Glomerular visceral epithelial cell (primary cell): ENCODE measurements at regions not wholly inside any gene's neighbourhood (a gene's known extent, or its start where the extent isn't known, plus 50 kb on each side); places are given as distances from the start of the nearest gene placed in this dataset.

ENCODE experiments used
- DNase-seq: peaks from one replicate; pipeline ENCODE4 v3.0.0-alpha.2; 2016; ENCODE audit errors: extremely low spot score

DNA sequence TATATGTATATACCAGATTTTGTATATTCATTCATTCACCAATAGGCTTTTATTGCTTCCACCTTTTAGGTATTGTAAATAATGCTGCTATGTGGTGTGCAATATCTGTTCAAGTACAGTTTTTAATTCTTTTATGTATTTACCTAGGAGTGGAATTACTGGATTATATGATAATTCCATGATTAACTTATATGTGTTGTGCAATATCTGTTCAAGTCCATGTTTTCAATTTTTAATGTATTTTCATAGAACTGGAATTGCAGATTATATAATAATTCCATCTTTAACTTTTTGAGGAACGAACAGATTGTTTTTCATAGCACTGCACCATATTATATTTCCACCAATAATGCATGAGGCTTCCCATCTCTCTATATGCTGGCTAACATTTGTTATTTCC is 50.6 kb upstream of the L3MBTL4 start:
- DNase-seq: no peak

GRCh38 chr18:6476190-6476589 is 61.5 kb upstream of the L3MBTL4 start:
- DNase-seq: no peak

- no peak for DNase-seq
These were observed 62.2 kb upstream of the L3MBTL4 start for GRCh38 chr18:6476880-6477279.

GRCh38 chr18:6478121-6478520 is 63.4 kb upstream of the L3MBTL4 start:
- DNase-seq: no peak

DNA sequence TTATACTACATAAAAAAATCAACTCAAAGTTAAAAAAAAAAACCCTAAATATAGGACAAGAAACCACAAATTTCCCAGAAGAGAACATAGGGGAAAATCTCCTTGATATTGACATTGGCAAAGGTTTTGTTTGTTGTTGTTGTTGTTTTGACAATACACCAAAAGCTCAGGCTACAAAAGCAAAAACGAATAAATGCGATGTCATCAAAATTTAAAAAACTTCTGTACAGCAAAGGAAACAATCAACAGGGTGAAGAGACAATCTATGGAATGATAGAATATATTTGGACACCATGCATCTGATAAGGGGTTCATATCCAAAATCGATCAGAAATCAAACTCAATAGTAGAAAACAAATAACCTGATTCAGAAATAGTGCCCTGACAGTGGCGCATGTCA is 65.0 kb upstream of the L3MBTL4 start:
- no peak for DNase-seq

DNA sequence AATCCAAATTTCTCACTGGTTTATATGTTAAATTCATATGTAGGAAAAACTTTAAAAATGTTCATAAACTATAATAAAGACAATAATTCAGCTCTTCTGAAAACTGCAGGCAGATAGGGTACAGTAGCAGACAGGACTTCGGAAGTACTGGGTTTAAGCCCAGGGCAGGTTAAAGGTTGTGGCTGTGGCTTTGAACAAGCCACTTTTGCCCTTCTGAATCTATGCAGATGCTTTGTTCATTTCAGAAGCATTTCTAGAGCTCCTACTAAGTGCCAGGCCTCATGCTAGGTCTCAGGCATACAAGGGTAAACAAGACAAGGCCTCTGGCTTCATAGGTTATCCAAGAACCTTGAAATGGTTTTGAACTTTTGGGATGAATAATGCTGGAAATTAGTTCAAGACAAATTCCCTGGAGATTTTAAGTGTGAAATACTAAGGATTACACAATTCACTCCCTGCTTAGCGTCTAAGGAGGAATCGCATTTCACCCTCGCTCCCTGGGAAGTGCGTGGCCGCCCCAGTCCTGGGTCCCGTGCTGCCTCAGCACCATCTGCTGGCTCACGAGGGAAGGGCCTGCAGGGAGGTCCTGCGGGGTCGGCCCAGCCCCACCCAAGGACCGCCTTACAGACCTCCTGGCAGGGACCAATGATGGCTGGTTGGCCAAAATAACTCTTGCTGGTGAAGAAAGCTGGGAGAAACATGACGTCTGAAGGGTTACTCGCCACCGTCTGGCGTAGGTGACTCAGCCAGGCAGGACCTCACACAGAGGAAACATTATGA is 67.7 kb upstream of the L3MBTL4 start:
- peak; percentile 21 for DNase-seq

- DNase-seq: no peak
These were observed 69.9 kb upstream of the L3MBTL4 start for GRCh38 chr18:6484659-6485058.

DNA sequence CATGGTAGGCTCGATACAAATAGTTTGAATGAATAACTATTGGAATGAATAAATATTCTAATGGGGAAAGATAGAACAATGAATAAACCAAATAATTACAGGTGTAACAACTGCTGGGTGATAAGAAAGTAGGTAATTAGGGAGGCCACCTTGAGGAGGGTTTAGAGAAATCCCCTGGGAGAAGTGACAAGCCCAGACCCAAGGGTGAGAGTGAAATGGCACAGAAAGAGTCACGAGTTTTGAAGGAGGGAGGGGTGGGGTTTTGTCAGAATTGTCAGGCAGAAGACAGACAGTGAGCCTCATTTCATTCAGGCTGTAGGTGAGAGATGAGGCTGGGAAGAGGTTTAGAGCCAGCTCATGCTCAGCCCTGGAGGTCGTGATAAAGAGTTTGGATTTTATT is 71.6 kb upstream of the L3MBTL4 start:
- no peak for DNase-seq

DNA sequence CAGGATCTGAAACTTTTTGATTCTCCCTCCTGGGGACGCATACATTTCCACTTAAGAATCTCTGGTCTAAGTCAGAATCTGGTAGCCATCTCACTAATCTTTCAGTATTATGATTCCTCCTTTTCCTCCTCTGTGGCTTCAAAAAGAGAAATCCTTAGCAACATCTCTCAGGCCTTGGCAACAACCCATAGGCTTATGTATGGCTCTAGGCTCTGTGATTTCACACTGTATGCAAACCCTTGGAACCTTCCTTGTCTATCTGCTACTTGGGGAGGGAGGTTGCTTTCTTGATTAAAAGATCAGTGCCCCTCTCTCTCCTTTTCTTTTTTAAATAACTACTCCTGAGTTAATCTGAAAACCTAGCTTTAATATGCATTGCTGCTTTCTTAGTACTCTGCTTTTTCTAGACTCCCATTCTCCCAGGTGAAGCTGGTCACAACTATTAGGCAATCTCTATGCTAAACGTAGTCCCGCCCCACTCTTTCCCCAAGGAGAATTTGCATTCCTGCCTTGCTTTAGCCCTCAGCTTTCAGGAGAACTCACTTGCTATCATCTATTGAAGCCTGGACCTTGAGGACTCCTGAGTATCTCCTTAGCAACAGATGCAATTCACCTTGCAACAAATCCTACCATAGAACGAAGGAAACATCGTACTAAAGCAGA is 72.2 kb upstream of the L3MBTL4 start:
- DNase-seq: no peak

- no peak for DNase-seq
These were observed 73.3 kb upstream of the L3MBTL4 start for GRCh38 chr18:6487968-6488367.

DNA sequence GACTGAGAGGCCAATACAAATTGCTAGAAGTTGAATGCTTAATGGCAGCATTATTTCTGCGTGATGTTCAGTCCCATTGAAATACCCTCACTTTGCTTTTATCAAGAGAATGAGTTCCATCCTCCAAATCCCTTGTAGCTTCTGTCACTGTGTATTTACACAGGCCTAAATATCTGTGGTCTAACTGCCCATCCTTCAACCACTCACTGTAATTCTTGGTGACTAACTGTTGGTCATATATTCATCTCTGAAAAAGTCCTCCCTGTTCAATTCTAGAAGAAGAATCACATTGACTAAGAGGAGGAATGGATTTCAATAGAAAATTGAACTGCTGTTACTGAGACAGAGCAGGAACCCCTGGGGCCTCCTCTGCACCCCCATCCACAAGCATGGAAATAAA is 74.2 kb upstream of the L3MBTL4 start:
- DNase-seq: no peak

DNA sequence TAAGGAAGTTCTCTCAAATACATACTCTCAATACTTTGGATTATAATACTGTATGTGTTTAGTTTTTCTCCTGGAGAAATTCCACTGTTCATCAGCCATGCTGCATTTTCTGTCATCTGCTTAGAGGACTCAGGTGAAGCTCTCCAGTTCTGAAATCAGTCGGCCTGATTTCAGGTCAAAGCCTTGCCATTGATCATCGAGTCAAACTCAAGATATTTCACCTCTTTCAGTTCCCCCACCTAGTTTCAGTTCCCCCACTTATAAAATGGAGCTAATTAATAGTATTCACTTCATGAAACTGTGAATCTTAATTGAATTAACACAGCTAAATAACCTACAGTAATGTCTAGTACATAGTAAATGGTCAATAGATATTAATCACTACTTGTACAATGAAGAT is 75.3 kb upstream of the L3MBTL4 start:
- DNase-seq: no peak

GRCh38 chr18:6493194-6493593 is 78.5 kb upstream of the L3MBTL4 start:
- DNase-seq: no peak

DNA sequence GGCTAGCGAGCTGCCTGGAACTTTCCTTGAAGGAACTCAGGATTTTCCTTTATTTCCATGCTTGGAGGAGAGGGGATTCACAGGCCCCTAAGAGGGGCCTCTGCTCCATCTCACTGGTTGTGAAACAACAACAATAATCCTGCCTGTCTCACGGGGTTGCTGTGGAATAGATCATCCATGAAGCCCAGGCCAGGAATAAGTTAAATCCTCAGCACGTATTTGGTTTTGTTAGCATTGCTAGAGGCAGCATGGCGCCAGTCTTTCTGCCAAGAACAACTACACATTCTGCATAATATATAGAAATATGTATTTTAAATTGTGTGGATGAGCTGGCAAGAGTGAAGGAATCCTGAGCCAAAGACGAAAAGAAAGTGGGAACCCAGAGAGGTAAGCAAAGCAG is 80.8 kb upstream of the L3MBTL4 start:
- DNase-seq: no peak

GRCh38 chr18:6497543-6497942 is 82.8 kb upstream of the L3MBTL4 start:
- DNase-seq: no peak

- DNase-seq: no peak
These were observed 83.7 kb upstream of the L3MBTL4 start for GRCh38 chr18:6498289-6498856.

DNA sequence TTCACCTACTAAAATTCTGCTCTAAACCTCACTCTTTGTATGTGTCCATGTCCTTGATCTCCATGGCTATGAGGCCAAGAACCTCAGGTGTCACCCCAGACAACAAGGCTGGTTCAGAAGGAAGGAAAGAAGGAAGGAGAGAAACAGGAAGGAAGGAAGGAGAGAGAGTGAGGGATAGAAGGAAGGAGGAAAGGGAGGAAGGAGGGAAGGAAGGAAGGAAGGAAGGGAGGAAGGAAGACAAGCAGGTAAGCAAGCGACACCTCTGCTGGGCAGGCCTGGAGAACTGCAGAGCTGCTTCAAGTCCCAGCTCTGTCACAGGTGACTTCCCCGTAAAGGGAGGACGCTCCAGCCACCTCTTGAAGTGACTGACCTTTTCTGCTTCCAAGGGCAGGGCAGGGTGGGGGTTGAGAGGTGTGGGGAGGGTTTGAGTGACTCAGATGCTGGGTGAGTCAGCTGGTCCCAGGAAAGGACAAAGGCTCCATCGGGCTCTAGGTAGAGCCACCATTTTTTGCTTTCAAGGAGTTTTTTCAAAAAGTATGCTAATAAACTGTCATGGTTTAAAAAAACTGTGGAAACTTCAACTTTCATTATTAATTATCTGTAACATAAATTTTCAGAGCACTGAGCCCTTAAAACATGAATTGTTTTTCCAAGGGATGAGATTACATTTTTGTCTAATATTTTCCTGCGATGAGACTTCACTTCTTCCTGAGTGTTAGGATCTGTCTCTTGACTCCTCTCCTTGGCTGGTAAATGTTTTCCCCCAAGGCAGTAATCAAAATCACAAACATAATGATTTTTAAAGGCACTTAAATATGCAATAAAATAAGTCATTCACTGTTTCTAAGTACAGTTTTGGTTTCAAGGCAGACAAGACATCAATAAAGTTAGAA is 90.1 kb upstream of the L3MBTL4 start:
- no peak for DNase-seq

DNA sequence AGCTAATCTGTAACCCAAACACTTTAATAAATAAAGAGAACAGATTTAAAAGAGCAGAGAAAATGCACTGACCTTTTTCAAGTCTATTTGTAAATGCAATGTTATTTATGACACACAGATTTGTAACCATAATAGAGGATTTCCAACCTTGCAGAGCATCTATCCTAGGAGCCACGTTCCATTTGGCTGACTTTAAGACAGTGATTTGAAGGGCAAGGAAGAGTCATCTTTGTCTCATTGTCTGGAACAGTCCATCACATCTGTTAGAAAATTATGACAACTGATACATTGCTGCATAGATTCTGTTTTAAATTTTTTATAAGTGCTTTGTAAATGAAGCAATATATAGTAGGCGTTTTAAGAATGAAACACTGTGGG is 90.8 kb upstream of the L3MBTL4 start:
- no peak for DNase-seq

- no peak for DNase-seq
These were observed 94.7 kb upstream of the L3MBTL4 start for GRCh38 chr18:6509417-6509816.

DNA sequence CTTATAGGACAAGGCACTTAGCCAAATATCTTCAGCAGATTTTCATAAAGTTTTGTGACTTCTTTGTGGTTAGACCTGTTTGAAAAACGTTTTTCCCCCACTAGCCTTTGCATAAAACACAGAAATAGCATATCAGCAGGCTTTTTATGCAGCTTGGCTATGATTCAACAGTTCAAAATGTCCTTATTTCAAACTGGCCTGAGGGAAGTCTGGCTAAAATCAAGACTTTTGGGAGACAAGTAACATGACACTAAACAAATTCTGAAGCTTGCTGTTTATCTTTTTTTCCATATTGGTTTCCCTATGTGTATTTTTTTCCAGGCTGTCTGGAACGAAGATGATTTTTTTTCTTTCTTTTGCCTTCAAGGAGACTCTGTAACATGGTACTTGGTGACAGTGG is 95.1 kb upstream of the L3MBTL4 start:
- no peak for DNase-seq

- no peak for DNase-seq
These were observed 106.2 kb upstream of the L3MBTL4 start for GRCh38 chr18:6520901-6521300.

- peak; percentile 17 for DNase-seq
These were observed 107.2 kb upstream of the L3MBTL4 start for GRCh38 chr18:6521803-6522418.
